PC-9 (cell line): ENCODE measurements at regions not wholly inside any gene's neighbourhood (a gene's known extent, or its start where the extent isn't known, plus 50 kb on each side); places are given as distances from the start of the nearest gene placed in this dataset.

Experiments
- BruUV-seq: library from RNA; stranded (reverse); fragments of 400-500 nt; replicated peaks from 2 replicates; lab custom pipeline; 2021; lab: Mats Ljungman, UMichigan
- CTCF ChIA-PET: fragments of 300-600 bp; sonication (Branson Sonifier 250); formaldehyde crosslinking; loops from one replicate; lab custom pipeline; 2022; ENCODE audit warnings: antibody characterized with exemption; lab: Charles Lee
- POLR2A ChIA-PET: fragments of 300-600 bp; sonication (Branson Sonifier 250); formaldehyde crosslinking; loops from one replicate; lab custom pipeline; 2022; ENCODE audit warnings: antibody characterized with exemption; ENCODE audit not compliant: unreplicated experiment; lab: Charles Lee
- DNase-seq, 2 experiments: peaks; one replicate each; pipeline versions ENCODE4 v3.0.0 to v3.0.0-alpha.2; 2015 to 2022; ENCODE audit warnings: mixed read lengths in 1 of 2
- H2AFZ ChIP-seq: fragments of 200-600 bp; sonication (generic); 2 replicates; pipeline ENCODE4 v1.8.1; 2017; ENCODE audit warnings: antibody characterized with exemption
- H3F3A ChIP-seq: fragments of 200-600 bp; sonication (generic); 2 replicates; pipeline ENCODE4 v1.8.1; 2017; ENCODE audit warnings: antibody characterized with exemption, mild to moderate bottlenecking, low read depth; ENCODE audit not compliant: insufficient read depth
- H3K27ac ChIP-seq: fragments of 200-600 bp; sonication (generic); 2 replicates; pipeline ENCODE4 v1.6.1; 2016; ENCODE audit warnings: mixed run types
- H3K27me3 ChIP-seq: fragments of 200-600 bp; sonication (generic); 2 replicates; pipeline ENCODE4 v1.6.1; 2016; ENCODE audit warnings: low read depth, mixed run types; ENCODE audit not compliant: insufficient read depth
- H3K36me3 ChIP-seq: fragments of 200-600 bp; sonication (generic); 2 replicates; pipeline ENCODE4 v1.6.1; 2016; ENCODE audit warnings: low read depth, mixed run types
- H3K4me1 ChIP-seq: fragments of 200-600 bp; sonication (generic); replicated peaks from 2 replicates; pipeline ENCODE4 v1.6.1; 2016; ENCODE audit warnings: mixed run types; ENCODE audit not compliant: insufficient read depth
- H3K4me2 ChIP-seq: fragments of 200-600 bp; sonication (generic); 2 replicates; pipeline ENCODE4 v1.6.1; 2017; ENCODE audit warnings: mixed run types
- H3K4me3 ChIP-seq: fragments of 200-600 bp; sonication (generic); 2 replicates; pipeline ENCODE4 v1.6.1; 2016; ENCODE audit warnings: mixed run types
- H3K79me2 ChIP-seq: fragments of 200-600 bp; sonication (generic); 2 replicates; pipeline ENCODE4 v1.6.1; 2017; ENCODE audit warnings: low read depth, mixed run types
- H3K9me2 ChIP-seq: fragments of 200-600 bp; sonication (generic); 2 replicates; pipeline ENCODE4 v1.8.1; 2017; ENCODE audit warnings: mild to moderate bottlenecking; ENCODE audit not compliant: insufficient read depth
- H3K9me3 ChIP-seq: fragments of 200-600 bp; sonication (generic); 2 replicates; pipeline ENCODE4 v1.8.1; 2016; ENCODE audit warnings: low read depth; ENCODE audit not compliant: insufficient read depth
- H4K20me1 ChIP-seq: fragments of 200-600 bp; sonication (generic); 2 replicates; pipeline ENCODE4 v1.8.1; 2017; ENCODE audit not compliant: insufficient read depth
- CTCF ChIP-seq: fragments of 200-600 bp; sonication (generic); conservative IDR thresholded peaks from 2 replicates; pipeline ENCODE4 v1.6.1; 2017; ENCODE audit warnings: mixed run types, antibody characterized with exemption, mild to moderate bottlenecking, moderate library complexity
- EZH2 ChIP-seq: fragments of 200-600 bp; sonication (generic); IDR thresholded peaks from 2 replicates; pipeline ENCODE4 v1.8.0; 2017; ENCODE audit warnings: antibody characterized with exemption, low read depth
- intact Hi-C: fragments of 100-400 bp; cut with micrococcal nuclease; formaldehyde crosslinking; loops from one replicate; pipeline ENCODE4 v1.10.0; 2022; ENCODE audit not compliant: unreplicated experiment

GRCh38 chr3:18098960-18099587, 326.1 kb downstream of the SATB1 start:
- Histone ChIP-seq H3K4me3 (0 out of 2 replicates have a peak overlapping the region, but pooled peaks have one; percentile 18), H3K9me3 (peaks cover 29% of the 10 kb centered on the region), H4K20me1 (no peaks in the 10 kb centered on the region), H3K79me2 (no peaks in the 10 kb centered on the region), H2AFZ (peak overlapping the region; percentile 53; the same call in 1 of the 2 replicates), H3K4me1 (peaks cover 40% of the 10 kb centered on the region), H3K4me2 (peak overlapping the region; percentile 49), H3F3A (peaks cover 32% of the 10 kb centered on the region), H3K9me2 (no peaks in the 10 kb centered on the region; the same call in 1 of the 2 replicates), H3K27ac (peak overlapping the region; percentile 79), H3K36me3 (no peaks in the 10 kb centered on the region), H3K27me3 (no peaks in the 10 kb centered on the region)
- ChIA-PET CTCF (no interaction called here), POLR2A (interaction anchor here (0.6 kb wide), 1 partner anchor 209 kb away, joined by 3 read pairs; no protein-coding TSS in a partner anchor)
- no TSS peak for BruUV-seq
- TF ChIP-seq CTCF: no peak
- peak; percentile 84 to 88 for DNase-seq
- intact Hi-C loops: loop anchor here (1.0 to 5.0 kb wide), 3 partner anchors 36 to 357 kb away; partner anchors contain the start of gene TBC1D5

- Histone ChIP-seq H3K4me2 (no peak overlapping the region), H3K36me3 (no peaks in the 10 kb centered on the region), H3K27ac (peak overlapping the region; percentile 79), H3K79me2 (no peaks in the 10 kb centered on the region), H3K4me1 (peaks cover 40% of the 10 kb centered on the region), H3K4me3 (no peak overlapping the region), H3K27me3 (no peaks in the 10 kb centered on the region), H2AFZ (no peak overlapping the region), H3F3A (peaks cover 32% of the 10 kb centered on the region), H3K9me2 (no peaks in the 10 kb centered on the region), H3K9me3 (peaks cover 36% of the 10 kb centered on the region), H4K20me1 (no peaks in the 10 kb centered on the region)
- CTCF ChIA-PET: no interaction called here
- BruUV-seq: no TSS peak
- no peak for DNase-seq
- POLR2A ChIA-PET: no interaction called here
- intact Hi-C loops: loop anchor here (2.0 to 5.0 kb wide), 2 partner anchors 37 to 356 kb away; partner anchors contain the start of gene TBC1D5
- TF ChIP-seq CTCF (no peak), EZH2 (no peak)
These were observed 327.1 kb downstream of the SATB1 start for GRCh38 chr3:18097989-18098388.

- no peaks in the 10 kb centered on the region for H4K20me1 ChIP-seq
- no peak for DNase-seq
- H3K9me2 ChIP-seq: no peaks in the 10 kb centered on the region
- intact Hi-C loops: loop anchor here (5.0 kb wide), 1 partner anchor 355 kb away; the partner anchor contains the start of gene TBC1D5
- H3K9me3 ChIP-seq: peaks cover 36% of the 10 kb centered on the region
- ChIA-PET POLR2A (no interaction called here), CTCF (no interaction called here)
- peak overlapping the region; percentile 79 for H3K27ac ChIP-seq
- no peak for TF ChIP-seq CTCF
- TF ChIP-seq EZH2: no peak
- no peaks in the 10 kb centered on the region for H3K36me3 ChIP-seq
- H3K27me3 ChIP-seq: no peaks in the 10 kb centered on the region
- H2AFZ ChIP-seq: no peak overlapping the region
- H3K79me2 ChIP-seq: no peaks in the 10 kb centered on the region
- H3F3A ChIP-seq: peaks cover 32% of the 10 kb centered on the region
- peaks cover 40% of the 10 kb centered on the region for H3K4me1 ChIP-seq
- H3K4me3 ChIP-seq: no peak overlapping the region
- BruUV-seq: no TSS peak
- no peak overlapping the region for H3K4me2 ChIP-seq
These were observed 327.7 kb downstream of the SATB1 start for GRCh38 chr3:18097473-18097872.
